K562 (cell line): ENCODE measurements at regions not wholly inside any gene's neighbourhood (a gene's known extent, or its start where the extent isn't known, plus 50 kb on each side); places are given as distances from the start of the nearest gene placed in this dataset.

Source experiments
- ATAC-seq: fragments of 200-7000 bp; cut with Tn5 transposase; 3 replicates; pipeline ENCODE4 v1.9.1; 2020; ENCODE audit warnings: moderate library complexity
- BruUV-seq: library from RNA; stranded (reverse); fragments of 400-500 nt; replicated peaks from 2 replicates; lab custom pipeline; 2021; lab: Mats Ljungman, UMichigan
- CTCF ChIA-PET: fragments of 300-600 bp; formaldehyde crosslinking; extraction: SDS; loops from one replicate; lab custom pipeline; 2021; ENCODE audit warnings: low intra/inter-chr PET ratio; lab: Yijun Ruan, JAX
- POLR2A ChIA-PET: fragments of 300-600, 350-650 bp; sonication (Branson Sonifier 250); formaldehyde crosslinking; extraction: SDS; loops from one replicate; lab custom pipeline; 2021; ENCODE audit warnings: antibody characterized with exemption, inconsistent platforms; lab: Yijun Ruan, JAX
- DNase-seq, 4 experiments: peaks; one replicate each; pipeline versions ENCODE4 v3.0.0 to v3.0.0-alpha.2; 2011 to 2018; ENCODE audit warnings: low spot score in 3 of 4, mixed read lengths in 3 of 4; ENCODE audit errors: extremely low read depth in 1 of 4
- FAIRE-seq: peaks from 2 replicates; lab custom pipeline; 2011; peaks lifted over from hg19 to GRCh38; lab: Jason Lieb, UNC
- H2AFZ ChIP-seq: 2 replicates; pipeline ENCODE4 v1.6.0; 2011; ENCODE audit warnings: low read depth, low read length, control low read depth, inconsistent platforms
- H3K27ac ChIP-seq: fragments of 200-600 bp; 3 replicates; pipeline ENCODE4 v1.8.0; 2011; ENCODE audit warnings: low read depth, mild to moderate bottlenecking, control low read depth, inconsistent platforms, low read length, moderate library complexity, mixed read lengths; ENCODE audit errors: extremely low read depth
- H3K27me3 ChIP-seq, 2 experiments: fragments of 300-600 bp in 1 of 2; 2 replicates in 1 of 2; 3 replicates in 1 of 2; pipeline versions ENCODE4 v1.6.0 to v1.8.0; 2011; ENCODE audit warnings: inconsistent platforms in 2 of 2, low read length in 2 of 2, mild to moderate bottlenecking in 1 of 2, mixed read lengths in 1 of 2, moderate library complexity in 1 of 2; ENCODE audit not compliant: control insufficient read depth in 2 of 2, insufficient read depth in 2 of 2
- H3K36me3 ChIP-seq: fragments of 300-600 bp; 3 replicates; pipeline ENCODE4 v1.8.0; 2011; ENCODE audit warnings: mild to moderate bottlenecking, low read length, inconsistent platforms; ENCODE audit not compliant: control insufficient read depth, insufficient read depth
- H3K4me1 ChIP-seq, 2 experiments: fragments of 200-600 bp in 1 of 2; replicated peaks in 1 of 2; 2 replicates in 1 of 2; 3 replicates in 1 of 2; pipeline versions ENCODE4 v1.5.1 to v1.8.0; 2011; ENCODE audit warnings: inconsistent platforms in 2 of 2, low read length in 2 of 2, mild to moderate bottlenecking in 1 of 2, mixed read lengths in 1 of 2, moderate library complexity in 1 of 2; ENCODE audit not compliant: control insufficient read depth in 2 of 2, insufficient read depth in 2 of 2
- H3K4me2 ChIP-seq: 2 replicates; pipeline ENCODE4 v1.6.1; 2011; ENCODE audit warnings: low read length, control low read depth, inconsistent platforms, mixed read lengths; ENCODE audit not compliant: insufficient read depth
- H3K4me3 ChIP-seq: fragments of 200-600 bp; sonication (generic), shearing (Covaris generic); 2 replicates; pipeline ENCODE4 v1.5.1; 2016; ENCODE audit warnings: control low read depth, inconsistent platforms
- H3K79me2 ChIP-seq: fragments of 200-600 bp; 3 replicates; pipeline ENCODE4 v1.8.0; 2011; ENCODE audit warnings: low read length, inconsistent platforms; ENCODE audit not compliant: control insufficient read depth, insufficient read depth
- H3K9ac ChIP-seq, 2 experiments: 2 replicates each; pipeline versions ENCODE4 v1.6.0 to v1.6.1; 2011; ENCODE audit warnings: low read depth in 2 of 2, low read length in 2 of 2, control low read depth in 1 of 2, inconsistent platforms in 1 of 2, mild to moderate bottlenecking in 1 of 2, mixed read lengths in 1 of 2; ENCODE audit not compliant: insufficient read depth in 1 of 2
- H3K9me1 ChIP-seq: one replicate; pipeline ENCODE4 v1.6.0; 2011; ENCODE audit warnings: inconsistent platforms, mild to moderate bottlenecking, low read length, moderate library complexity; ENCODE audit not compliant: control insufficient read depth, insufficient read depth
- H3K9me3 ChIP-seq: replicated peaks from 2 replicates; pipeline ENCODE4 v1.5.1; 2011; ENCODE audit warnings: low read depth, low read length, inconsistent platforms; ENCODE audit not compliant: control insufficient read depth, insufficient read depth
- H4K20me1 ChIP-seq: replicated peaks from 2 replicates; pipeline ENCODE4 v1.6.1; 2011; ENCODE audit warnings: low read length, inconsistent platforms, mixed read lengths; ENCODE audit not compliant: control insufficient read depth, insufficient read depth
- CEBPG ChIP-seq, 3 experiments: fragments of 200-800 bp in 1 of 3; sonication (Bioruptor generic) in 1 of 3; sonication (generic) in 1 of 3; formaldehyde crosslinking in 1 of 3; IDR thresholded peaks in 2 of 3; conservative IDR thresholded peaks in 1 of 3; 2 replicates each; pipeline versions ENCODE4 v1.6.1 to v1.8.0; 2016 to 2022; ENCODE audit warnings: missing compliant biosample characterization in 2 of 3, missing genetic modification characterization in 2 of 3, mild to moderate bottlenecking in 1 of 3, missing genetic modification reagents in 1 of 3
- ZNF354B ChIP-seq: fragments of 250-450 bp; sonication (Bioruptor Pico); IDR thresholded peaks from 2 replicates; pipeline ENCODE4 v1.4.0; 2020
- ZNF551 ChIP-seq: fragments of 250-450 bp; sonication (Bioruptor Pico); IDR thresholded peaks from 2 replicates; pipeline ENCODE4 v1.5.0; 2021; ENCODE audit warnings: mild to moderate bottlenecking, moderate library complexity
- in situ Hi-C: fragments of 300-500 bp; cut with MboI; formaldehyde crosslinking; loops from 4 replicates; pipeline ENCODE4 v1.15.0; 2018; ENCODE audit warnings: inconsistent platforms, mixed read lengths
- intact Hi-C: fragments of 100-400 bp; cut with micrococcal nuclease; formaldehyde crosslinking; loops from 2 replicates; pipeline ENCODE4 v1.14.2; 2022
- TF ChIP-seq, protein P1 (sequence below): fragments of 450-650 bp; IDR thresholded peaks from 2 replicates; pipeline ENCODE4 v1.6.1; 2017; ENCODE audit warnings: mild to moderate bottlenecking, moderate library complexity

DNA sequence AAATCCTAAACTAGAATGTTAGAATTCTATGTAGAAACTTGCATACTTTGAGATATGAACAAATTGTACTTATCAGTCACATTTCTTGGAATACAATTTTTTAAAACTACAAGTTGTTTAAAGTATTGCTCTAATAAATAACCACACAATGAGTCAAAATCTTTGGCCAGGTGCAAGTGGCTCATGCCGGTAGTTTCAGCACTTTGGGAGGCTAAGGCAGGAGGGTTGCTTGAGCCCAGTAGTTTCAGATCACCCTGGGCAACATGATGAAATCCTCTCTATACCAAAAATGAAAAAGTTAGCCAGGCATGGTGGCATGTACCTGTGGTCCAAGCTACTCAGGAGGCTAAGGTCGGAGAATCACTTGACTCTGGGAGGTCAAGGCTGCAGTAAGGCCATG is 257.8 kb downstream of the COX7C start (continued):
- TF ChIP-seq, protein P1, sequence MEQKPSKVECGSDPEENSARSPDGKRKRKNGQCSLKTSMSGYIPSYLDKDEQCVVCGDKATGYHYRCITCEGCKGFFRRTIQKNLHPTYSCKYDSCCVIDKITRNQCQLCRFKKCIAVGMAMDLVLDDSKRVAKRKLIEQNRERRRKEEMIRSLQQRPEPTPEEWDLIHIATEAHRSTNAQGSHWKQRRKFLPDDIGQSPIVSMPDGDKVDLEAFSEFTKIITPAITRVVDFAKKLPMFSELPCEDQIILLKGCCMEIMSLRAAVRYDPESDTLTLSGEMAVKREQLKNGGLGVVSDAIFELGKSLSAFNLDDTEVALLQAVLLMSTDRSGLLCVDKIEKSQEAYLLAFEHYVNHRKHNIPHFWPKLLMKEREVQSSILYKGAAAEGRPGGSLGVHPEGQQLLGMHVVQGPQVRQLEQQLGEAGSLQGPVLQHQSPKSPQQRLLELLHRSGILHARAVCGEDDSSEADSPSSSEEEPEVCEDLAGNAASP, result no peak
- TF ChIP-seq ZNF551 (CRISPR knock-in tag), result no peak

DNA sequence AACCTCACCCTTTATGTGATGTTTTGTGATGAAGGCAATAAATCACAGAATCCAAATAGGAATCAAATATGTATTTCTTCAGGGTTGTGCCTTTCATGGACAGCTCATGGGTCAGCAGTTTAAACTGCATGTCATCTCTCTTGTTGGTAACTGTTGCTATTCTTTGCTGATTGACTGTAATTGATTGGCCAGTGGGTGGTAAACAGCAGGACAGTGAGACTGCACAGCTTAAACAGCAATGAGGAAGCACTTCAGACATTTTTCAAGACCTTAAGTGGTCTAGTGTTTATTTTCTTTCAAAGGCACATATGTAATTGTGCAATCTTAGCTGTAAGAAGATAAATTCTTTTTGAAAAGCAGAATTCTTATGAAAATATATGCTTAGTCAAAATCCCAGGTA is 260.5 kb downstream of the COX7C start:
- DNase-seq, result no peak
- no peaks in the 10 kb centered on the region for H3K27me3 ChIP-seq
- ATAC-seq, result no peak
- H3K9me3 ChIP-seq, result no peaks in the 10 kb centered on the region
- intact Hi-C loops, result no loop called here
- H3K4me2 ChIP-seq, result no peak overlapping the region
- H3K27ac ChIP-seq, result no peak overlapping the region
- H3K36me3 ChIP-seq, result no peaks in the 10 kb centered on the region
- H4K20me1 ChIP-seq, result no peaks in the 10 kb centered on the region; the same call in 1 of the 2 replicates
- no peaks in the 10 kb centered on the region for H3K79me2 ChIP-seq
- FAIRE-seq, result no peak
- in situ Hi-C loops, result no loop called here
- no peaks in the 10 kb centered on the region for H3K4me1 ChIP-seq
- ChIA-PET CTCF (no interaction called here), POLR2A (no interaction called here)
- BruUV-seq, result no TSS peak
- H3K9me1 ChIP-seq, result no peaks in the 10 kb centered on the region
- H3K9ac ChIP-seq, result no peak overlapping the region
- H3K4me3 ChIP-seq, result no peak overlapping the region
- TF ChIP-seq CEBPG (CRISPR knock-in tag; IDR thresholded peaks at IDR 0.05) (no peak), CEBPG (tag; conservative IDR thresholded peaks at IDR 0.05 in 1 of 2, IDR thresholded peaks at IDR 0.05 in 1 of 2) (peak in 1 of 2 experiments; percentile 27; a peak in 1 of 4 replicates), ZNF354B (CRISPR knock-in tag) (no peak)
- H2AFZ ChIP-seq, result no peak overlapping the region
